ENCODE measurements at regions not wholly inside any gene's neighbourhood (a gene's known extent, or its start where the extent isn't known, plus 50 kb on each side); places are given as distances from the start of the nearest gene placed in this dataset.

DNA sequence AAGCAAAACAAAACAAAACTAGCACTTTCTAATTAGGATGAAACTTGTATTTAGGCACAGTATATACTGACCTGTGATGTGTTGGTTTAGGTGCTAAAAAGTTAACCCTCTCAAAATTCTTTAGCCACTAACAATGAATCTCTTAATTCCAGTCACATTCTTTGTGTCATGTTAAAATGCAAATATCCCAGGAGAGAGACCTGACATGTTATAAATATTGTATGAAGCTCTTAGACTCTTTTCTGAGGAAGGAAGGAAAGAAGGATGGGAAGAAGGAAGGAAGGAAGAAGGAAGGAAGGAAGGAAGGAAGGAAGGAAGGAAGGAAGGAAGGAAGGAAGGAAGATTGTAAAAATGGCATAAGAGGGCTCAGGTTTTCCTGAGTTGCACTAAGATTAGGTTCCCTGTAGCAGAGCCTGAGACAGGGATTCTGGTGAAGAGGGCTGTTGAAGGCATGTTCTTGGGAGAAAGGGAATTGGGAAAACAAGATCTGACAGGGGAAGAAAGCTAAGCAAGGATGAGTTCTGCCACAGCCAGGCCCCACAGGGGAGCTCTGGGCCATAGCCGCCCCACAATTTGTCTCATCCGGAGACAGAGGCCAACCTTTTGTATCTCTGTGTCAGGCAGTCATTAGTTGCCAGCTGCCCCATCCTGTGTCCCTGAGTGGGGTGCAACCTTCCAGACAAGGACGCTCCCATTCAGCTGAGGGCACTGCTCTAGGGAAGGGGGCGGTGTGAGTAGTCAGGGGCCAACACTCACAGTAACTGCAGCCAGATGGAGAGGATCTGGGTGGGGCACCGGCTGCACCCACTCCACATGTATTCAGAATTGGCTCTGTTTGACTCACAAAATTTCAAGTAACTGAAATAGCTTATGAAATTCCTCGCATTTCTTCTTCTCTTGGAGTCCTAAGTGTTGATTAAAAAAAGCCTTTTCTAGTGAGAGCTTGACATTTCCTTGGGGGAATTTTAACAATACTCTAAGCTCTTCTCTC, 189.3 kb upstream of the ARG1 start:
- DNase-seq, result no peak

DNA sequence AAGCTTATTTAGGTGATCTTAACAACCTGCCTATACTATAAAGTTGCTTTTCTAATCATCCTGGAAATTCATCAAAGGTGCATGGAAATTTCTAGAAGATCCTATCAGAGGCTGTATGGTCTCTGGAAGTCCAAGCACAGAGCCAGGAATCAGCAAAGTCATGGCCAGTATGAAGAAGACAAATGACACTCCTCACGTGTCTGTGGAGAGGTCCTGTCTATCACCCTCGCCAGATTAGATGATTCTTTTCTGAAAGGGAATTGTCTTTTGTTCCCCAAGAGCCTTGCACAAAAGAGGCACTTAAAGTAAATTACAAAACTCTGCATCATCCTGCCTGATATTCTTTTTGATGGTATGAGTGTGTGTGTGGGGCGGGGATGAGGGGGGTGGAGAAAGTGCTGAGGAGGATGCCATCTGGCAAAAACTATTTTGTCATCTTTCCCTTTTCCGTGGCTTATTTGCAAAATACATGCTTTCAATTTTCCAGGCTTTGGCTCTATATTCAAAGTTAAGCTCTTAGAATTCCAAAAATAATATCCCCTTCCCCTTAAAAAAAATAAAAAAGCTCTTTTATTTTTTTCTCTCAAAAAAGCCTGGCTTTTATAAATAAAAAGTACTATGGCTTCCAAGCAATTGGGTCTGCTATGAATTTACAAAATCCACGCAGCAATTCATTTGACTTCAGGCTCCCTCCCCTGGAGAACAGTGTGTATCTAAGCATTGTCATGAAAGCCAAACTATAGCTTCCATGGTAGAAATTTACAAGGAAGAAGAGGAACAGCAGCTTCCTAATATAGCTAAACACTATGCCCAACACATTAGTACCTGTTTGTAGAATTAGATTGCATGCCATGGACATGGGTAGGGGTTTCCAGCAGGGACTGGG, 185.2 kb upstream of the ARG1 start:
- DNase-seq, result no peak

DNA sequence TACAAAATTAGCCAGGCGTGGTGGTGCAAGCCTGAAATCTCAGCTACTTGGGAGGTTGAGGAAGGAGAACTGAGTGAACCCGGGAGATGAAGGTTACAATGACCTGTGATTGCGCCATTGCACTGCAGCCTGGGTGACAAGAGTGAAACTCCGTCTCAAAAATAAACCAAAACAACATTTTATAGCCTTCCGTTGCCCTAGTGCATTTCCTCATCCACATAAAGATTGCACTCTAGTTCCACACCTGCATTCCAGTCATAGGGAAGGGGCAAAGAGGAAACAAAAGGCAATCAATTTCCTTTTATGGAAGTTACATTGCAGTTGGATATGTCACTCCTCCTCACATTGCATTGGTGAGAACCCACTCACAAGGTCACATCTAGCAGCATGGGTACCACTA, 182.7 kb upstream of the ARG1 start:
- DNase-seq, result no peak

DNA sequence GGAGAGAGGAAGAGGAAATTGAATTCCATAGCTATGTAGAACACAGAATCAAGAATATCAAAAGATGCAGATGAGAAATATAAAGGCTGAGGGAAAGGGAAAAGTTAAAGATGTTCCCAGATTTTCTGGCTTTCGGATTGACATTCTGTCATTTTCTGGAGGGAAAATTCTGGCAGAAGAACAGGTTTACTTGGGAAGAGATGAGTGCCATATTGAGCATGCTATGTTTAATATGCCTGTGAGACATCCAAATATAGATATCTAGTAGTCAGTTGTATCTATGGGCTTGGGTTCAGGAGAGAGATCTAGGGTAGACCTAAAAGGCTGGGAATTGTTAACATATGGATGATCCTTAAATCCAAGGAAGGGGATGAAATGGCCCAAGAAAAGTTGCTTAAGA, 181.9 kb upstream of the ARG1 start:
- no peak for DNase-seq

DNA sequence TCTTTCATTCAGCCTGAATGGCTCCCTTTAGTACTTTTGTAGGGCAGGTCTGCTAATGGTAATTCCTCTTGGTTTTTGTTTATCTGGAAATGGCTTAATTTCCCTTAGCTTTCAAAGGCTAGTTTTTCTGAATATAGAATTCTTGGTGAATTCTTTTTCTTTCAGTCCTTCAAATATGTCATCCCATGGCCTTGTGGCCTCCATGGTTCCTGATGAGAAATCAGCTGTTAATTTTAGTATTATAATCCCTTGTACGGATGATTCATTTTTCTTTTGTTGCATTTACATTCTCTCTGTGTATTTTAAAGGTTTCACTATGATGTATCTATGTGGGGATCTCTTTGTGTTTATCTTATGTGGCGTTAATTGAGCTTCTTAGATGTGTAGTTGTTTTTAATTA, 179.6 kb upstream of the ARG1 start:
- no peak for DNase-seq

DNA sequence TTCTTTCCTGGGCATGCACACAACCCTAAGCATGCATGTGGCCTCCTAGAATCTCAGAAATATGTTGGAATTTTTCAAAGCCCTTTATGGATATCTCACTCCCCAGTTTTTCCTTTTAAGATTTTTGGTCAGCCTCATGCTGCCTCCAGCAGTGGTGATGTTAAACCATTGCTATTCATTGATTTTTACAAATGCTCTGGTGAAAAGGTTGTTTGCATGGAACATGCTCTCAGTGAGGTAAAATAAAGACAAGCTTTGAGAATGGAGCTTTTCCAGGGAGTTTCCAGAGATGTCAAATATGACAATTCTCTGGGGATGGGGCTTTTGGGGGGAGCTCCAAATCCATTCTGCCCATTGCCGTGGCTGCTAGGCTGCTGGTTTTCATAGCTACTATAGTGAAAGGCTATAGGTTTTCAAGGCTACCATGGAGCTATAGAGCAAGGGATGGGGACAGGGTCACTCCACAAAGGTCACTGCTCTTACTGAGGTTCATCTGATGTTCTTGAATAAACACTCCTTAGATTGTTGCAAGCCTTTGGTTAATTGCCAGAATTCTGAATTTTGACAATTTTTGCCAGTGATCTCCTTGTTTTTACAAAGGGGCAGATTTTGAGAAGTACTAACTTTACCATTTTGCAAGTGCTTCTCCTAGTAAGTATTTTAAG, 178.1 kb upstream of the ARG1 start:
- no peak for DNase-seq

DNA sequence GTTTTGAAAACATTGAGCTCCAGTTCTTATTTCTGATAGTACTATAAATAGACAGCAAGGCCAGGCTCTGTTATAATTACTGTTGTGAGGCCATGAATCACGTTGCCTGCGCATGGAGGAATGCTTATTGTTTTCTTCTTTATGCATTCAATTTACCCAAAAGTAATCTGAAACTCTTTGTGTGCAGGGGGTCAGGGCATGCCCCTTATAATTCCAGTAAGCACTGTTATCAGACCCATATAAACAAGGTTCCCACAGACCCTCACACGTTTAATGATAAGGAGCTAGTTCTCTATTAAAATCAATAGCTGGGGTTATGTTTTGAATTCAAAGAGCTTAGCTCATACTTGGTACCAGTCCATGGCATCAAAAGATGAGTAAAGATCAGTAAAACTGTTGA, 174.8 kb upstream of the ARG1 start:
- DNase-seq, result no peak

DNA sequence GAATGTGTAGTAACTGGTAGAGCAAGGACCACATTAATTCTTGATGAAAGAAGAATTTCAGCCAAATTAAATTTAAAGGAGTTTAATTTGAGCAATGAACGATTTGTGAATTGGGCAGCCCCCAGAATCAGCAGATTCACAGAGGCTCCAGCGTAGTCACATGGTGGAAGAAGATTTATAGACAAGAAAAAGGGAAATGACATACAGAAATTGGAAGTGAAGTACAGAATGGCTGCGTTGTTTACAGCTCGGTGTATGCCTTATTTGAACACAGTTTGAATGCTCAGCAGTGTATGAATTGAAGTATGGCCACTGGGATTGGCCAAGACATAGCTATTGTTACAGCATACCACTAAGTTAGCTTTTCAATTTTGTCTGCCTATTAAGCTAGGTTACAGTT, 173.6 kb upstream of the ARG1 start:
- no peak for DNase-seq

DNA sequence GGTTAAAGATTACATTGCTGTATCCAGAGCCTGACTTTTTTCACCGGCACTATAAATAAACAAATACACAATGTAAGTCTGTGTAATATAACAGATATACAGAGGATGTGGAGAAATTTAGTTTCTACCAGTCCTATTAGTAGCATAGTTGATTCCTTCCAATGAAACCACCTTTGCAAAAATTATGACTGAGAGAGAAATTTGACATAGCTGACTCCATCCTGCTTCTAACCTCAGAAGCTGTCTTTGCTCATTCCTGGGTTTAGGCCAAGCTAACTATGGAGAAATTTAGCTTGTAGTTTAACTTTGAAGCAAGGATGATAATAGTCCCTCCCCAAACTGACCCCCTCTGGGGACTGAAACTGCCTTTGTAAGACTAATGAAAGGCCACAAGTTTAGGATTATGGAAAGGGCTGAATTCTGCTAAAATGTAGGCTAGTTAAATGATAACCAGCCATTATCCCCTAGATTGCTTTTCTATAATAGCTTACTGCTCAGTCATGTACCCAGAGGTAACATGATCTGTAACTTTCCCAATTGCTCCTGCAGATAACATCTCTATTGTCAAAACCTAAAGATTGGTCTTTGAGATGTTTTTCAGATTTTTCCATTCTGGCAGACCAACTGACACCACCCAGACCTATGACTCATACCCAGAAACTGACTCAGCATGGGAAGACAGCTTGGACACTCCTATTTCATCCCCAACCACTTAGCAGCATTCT, 172.8 kb upstream of the ARG1 start:
- DNase-seq, result no peak

DNA sequence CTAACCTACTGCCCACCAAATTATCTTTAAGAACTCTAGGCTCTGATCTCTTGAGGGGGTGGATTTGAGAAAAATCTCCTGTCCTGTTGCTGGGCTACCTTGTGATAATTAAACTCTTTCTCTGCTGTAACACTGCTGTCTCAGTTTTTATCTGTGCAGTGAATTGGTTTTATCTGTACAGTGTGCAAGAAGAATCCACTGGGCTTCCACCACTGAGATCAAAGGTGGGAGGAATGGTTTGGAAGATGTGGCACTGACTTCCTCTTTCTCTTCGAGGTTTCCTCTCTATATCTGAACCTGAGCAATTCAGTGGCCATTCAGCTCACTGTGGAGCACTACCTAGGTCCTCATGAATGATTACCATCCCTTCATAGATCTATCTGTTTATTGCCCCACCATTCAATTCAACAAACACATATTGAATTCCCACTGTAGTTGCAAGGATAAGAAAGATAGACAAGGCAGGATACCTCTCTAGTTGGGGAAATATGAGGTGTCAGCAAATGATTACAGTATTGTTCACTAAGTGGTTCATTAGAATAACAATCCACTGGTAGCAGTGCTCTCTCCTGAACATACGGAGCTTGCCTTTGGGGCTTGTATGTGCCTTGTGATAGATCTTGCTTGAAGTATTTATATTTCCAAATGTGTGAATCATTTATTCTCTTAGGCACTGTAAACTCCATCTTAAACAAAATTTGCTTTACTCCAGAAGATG, 172.1 kb upstream of the ARG1 start:
- DNase-seq, result no peak

DNA sequence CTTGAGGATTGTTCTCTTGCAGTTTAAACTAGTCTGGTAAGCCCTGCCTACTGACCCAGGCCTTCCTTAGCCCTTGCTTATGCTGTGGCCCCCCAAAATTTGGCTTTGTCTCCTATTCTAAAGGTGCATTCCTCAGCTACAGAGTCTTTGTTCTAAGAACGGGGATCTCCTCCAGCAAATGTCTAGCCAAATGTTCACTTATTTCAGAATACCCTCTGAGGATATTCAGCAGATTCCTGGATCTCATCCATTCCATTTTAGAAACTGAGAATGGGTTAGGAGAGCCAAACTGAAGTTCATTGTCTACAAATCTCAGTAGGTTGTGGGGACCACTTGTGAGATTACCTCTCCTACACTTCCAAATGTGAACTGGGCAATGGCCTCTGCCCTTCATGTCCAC, 164.2 kb upstream of the ARG1 start:
- no peak for DNase-seq

DNA sequence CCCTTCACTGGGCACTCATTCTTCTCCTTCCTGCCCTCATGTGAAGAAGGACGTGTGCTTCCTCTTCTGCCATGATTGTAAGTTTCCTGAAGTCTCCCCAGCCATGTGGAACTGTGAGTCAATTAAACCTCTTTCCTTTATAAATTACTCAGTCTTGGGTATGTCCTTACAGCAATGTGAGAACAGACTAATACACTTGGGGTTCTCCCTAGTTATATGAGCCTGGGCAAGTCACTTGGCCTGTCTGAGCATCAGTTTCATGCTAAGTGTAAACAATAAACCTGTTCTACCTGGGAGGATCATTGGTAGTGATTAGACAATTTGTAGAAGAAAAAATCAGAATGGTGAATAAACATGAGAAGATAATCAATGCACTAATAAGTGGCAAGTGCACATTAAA, 162.2 kb upstream of the ARG1 start:
- DNase-seq, result no peak

DNA sequence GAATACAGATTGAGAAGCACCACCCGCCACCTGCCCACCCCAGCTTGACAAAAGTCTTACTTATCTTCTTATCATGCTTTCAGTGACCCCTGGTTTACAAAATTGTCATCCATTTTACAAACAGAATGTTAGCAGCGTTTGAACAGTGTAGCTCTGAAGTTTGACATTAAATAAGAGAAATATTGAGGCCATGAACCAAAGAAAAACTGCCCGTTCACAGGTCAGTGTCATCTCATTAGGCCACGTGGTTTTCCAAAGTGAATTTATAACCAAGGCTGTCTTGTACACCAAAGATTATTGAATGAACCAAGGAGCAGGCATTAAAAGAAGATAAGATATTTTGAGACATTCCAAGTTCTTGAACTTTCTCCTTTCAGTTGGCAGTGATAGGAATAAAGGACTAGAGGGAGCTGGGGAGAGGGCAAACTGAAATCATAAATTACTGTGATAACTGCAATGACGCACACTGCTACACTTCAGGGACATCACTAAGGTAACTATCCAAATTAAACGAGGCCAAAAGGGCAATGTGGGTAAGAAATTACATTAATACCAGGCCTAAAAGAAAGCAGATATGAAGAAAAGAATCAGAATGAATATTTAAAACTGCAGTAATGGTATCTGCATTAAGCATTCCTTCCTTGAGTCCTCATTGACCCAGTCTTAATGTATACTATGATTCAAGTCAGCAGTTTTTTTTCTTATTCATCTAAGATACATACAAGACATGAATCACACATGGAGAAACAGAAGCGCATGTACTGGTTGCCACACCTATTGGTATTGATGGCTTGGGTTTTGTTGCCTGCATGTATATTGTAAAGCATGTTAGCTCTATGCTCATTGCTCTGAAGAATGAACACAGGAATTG, 159.8 kb upstream of the ARG1 start:
- DNase-seq, result no peak

DNA sequence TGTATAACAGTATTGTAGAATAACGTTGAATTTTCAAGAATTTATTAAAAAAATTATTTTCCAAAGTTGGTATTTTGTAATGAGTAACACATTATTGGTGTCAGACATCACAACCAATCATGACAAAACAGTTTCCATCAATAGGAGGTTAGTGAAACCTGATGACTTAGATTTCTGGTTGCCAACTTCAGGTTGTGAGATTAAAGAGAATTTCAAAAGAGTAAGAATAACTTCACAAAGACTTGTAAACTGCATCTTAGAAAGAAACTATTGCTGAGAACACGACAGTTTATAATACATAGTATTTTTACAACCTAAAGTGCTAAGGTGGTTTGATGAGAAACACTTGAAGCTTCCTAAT, 159.2 kb upstream of the ARG1 start:
- DNase-seq, result no peak

DNA sequence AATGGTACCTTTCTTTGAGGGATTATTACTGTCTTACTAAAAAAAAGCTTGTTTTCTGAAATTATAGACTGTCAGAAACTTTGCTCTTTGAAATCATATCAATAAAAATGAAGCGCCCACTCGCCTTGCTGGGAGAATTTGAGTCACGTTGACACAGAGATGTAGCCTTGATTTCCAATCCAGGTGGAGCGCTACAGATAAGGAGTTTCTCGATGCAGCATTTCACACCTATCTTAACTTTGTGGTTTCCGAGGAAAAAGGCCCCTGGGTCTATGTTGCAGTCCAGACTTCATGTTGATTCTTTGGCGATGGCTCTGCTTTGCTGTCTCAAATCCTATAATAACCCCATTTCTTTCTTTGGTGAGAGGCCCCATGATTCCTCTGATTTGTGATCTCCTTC, 158.1 kb upstream of the ARG1 start:
- no peak for DNase-seq

DNA sequence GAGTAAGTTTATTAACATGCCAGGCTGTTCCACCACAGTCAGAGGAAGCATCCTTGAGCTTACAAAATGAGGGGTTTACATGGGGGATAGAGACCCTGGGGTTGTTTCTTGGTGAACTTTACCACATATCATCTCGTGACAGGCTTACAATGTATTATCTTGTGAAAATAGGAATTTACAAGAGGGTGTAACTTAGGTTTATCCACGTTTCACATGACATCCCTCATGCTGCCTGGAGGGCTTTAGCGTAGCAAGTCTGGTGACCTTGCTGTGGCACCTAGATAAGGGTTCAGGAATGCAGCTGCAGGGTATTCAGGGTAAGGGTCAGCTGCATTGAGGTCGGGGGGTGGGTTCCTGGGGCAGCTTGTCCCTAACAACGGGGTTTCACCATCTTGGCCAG, 154.6 kb upstream of the ARG1 start:
- DNase-seq, result no peak

DNA sequence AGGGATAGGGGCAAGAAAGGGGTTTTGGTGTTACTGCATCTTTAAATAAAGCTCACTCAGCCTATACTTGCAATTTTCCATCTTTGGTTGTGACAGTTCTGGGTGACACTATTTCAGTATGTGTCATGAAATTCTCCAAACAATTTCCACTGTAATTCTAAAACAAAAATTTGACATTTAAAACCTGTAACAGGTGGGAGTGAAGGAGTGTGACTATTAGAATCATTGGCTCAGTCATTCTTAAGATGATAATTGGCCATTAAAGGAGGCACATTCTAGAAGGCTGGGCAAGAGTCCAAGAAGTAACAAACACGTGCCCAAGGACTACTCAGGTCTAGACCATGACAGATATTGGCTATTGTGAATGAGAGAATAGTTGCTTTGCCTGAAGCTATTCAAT, 153.3 kb upstream of the ARG1 start:
- DNase-seq, result no peak

DNA sequence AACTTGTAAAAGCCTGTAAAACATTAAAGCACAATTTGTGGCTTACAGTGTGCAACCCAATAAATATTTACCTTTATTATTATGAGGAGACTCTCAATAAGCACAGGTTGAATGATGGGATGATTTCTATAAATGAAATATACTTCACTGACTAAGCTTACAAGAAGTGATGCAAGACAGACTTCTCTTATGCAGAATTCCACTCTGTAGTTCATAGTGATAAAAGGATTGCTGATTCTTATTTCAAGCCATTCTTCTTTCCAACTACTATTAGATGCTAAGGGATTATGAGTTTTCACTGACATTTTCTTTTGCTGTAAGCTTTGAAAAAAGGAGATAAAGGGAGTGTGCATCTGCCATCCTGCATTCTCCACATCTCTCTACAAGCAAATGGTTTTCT, 149.0 kb upstream of the ARG1 start:
- no peak for DNase-seq

DNA sequence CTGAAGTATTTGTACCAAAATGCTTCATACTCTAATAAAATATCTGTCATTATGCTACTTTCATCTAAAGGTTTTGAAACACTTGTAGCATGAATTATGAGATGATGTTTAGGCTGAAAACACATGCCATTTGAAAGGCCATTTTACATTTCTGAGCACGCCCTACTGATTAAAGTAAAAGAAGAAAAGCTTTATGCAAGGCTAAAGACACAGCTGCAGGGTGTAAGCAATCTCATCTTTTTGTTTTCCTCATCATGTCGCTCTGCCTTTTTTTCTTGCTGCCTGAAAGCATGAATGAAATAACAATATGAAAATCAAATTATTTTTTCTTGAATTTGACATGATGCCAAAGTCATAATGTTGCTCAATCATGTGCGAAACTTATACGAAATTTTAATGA, 148.6 kb upstream of the ARG1 start:
- DNase-seq, result no peak

DNA sequence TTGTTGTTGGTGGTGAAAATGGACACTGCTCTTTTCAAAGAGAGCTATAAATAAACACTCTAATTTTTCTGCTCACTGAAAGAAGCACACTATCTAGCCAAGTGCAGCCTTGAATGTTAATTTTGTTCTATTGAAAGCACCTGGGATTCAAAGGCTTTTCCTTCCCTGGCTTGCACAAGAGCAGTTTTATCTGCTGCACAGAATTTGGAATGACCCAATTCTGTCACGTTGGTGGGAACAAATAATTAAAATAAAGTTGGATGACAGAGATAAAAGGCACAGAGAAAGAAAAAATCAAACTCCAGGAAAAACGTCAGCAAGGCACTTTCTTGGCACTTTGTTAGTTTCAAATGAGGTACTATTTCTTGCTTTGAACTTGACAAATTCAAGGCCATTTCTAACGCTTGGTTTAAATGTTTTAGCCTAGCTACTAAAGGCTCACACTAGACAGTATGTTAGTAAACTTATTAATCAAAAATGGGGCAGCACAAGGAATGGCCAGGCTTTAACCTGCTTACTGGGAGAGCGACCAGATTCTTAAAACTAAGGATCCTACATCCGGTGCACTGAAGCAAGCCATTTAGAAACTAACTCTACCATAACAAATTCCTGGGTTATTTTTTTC, 145.5 kb upstream of the ARG1 start:
- no peak for DNase-seq

DNA sequence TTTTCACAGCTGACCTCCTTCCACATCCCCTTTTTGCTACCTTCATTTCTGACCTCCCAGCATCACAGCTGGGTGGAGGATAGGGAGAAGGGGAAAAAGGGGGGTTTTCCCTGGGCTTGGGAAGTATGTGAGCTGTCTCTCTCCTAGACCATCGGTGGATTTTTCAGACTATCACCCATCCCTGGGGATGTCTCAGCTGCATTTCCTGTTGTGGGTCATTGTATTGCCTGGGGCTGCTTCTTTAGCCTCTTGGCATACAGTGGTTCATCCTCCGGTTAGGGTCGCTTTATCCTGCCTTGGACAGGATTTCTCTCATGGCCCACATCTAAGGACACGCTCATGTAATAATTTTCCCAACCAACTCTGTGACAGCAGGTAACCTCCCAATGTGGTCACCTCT, 142.5 kb upstream of the ARG1 start:
- DNase-seq, result no peak

Data from stimulated activated CD4-positive, alpha-beta T cell treated with anti-CD3 and anti-CD28 coated beads, Interleukin-4, amount 100 ng/mL, for 1 hour (primary cell).